ENCODE measurements at regions not wholly inside any gene's neighbourhood (a gene's known extent, or its start where the extent isn't known, plus 50 kb on each side); places are given as distances from the start of the nearest gene placed in this dataset.

- no peaks in the 10 kb centered on the region for H3K36me3 ChIP-seq (replicated peaks; ENCODE audit: insufficient read depth, low read depth)
- no peak overlapping the region for H3K4me2 ChIP-seq
- H4K20me1 ChIP-seq (ENCODE audit: insufficient read depth, poor library complexity, severe bottlenecking) = no peaks in the 10 kb centered on the region
- no peak overlapping the region for H3K4me3 ChIP-seq
- no peaks in the 10 kb centered on the region for H3K27me3 ChIP-seq
- no peak for TF ChIP-seq CTCF (IDR thresholded peaks at IDR 0.05; ENCODE audit: poor library complexity)
- no peak for TF ChIP-seq EZH2phosphoT487 (IDR thresholded peaks at IDR 0.05; ENCODE audit: low read depth, severe bottlenecking, unreplicated experiment)
- TF ChIP-seq EZH2 (IDR thresholded peaks at IDR 0.05; ENCODE audit: borderline replicate concordance) = no peak
- 96% methylated on average over 22 of the region's 22 CpGs for WGBS (ENCODE audit: low lambda C conversion rate, missing lambda C conversion rate)
- no peaks in the 10 kb centered on the region for H3K4me1 ChIP-seq (ENCODE audit: insufficient read depth)
- H2AFZ ChIP-seq = no peak overlapping the region
- H3K79me2 ChIP-seq = no peaks in the 10 kb centered on the region
- no peak overlapping the region for H3K27ac ChIP-seq
- DNase-seq (ENCODE audit: low spot score) = no peak
- no peaks in the 10 kb centered on the region for H3K9me3 ChIP-seq (ENCODE audit: low read depth)
- H3K9me2 ChIP-seq (replicated peaks; ENCODE audit: insufficient read depth) = no peaks in the 10 kb centered on the region
Observed at GRCh38 chr20:24134930-24135329, 146.4 kb upstream of the GGTLC1 start.

GRCh38 chr20:24134284-24134683, 145.7 kb upstream of the GGTLC1 start:
- whole genome bisulfite sequencing (ENCODE audit: low lambda C conversion rate, missing lambda C conversion rate) = 61% methylated on average over 3 of the region's 3 CpGs
- DNase-seq (ENCODE audit: low spot score) = no peak

GRCh38 chr20:24132246-24132645, 143.7 kb upstream of the GGTLC1 start:
- H3K4me1 ChIP-seq (ENCODE audit: insufficient read depth) = no peaks in the 10 kb centered on the region
- no peak for DNase-seq (ENCODE audit: low spot score)
- H3K27me3 ChIP-seq = no peaks in the 10 kb centered on the region
- H4K20me1 ChIP-seq (ENCODE audit: insufficient read depth, poor library complexity, severe bottlenecking) = no peaks in the 10 kb centered on the region
- no peak overlapping the region for H3K4me3 ChIP-seq
- H3K4me2 ChIP-seq = no peak overlapping the region
- peak overlapping the region; percentile 31 for H3K27ac ChIP-seq
- TF ChIP-seq EZH2 (IDR thresholded peaks at IDR 0.05; ENCODE audit: borderline replicate concordance) = no peak
- H3K9me3 ChIP-seq (ENCODE audit: low read depth) = no peaks in the 10 kb centered on the region
- H3K79me2 ChIP-seq = no peaks in the 10 kb centered on the region
- no peaks in the 10 kb centered on the region for H3K9me2 ChIP-seq (replicated peaks; ENCODE audit: insufficient read depth)
- H2AFZ ChIP-seq = no peak overlapping the region
- H3K36me3 ChIP-seq (replicated peaks; ENCODE audit: insufficient read depth, low read depth) = no peaks in the 10 kb centered on the region

More at GRCh38 chr20:24134284-24134683, 145.7 kb upstream of the GGTLC1 start:
- Histone ChIP-seq H3K36me3 (replicated peaks; ENCODE audit: insufficient read depth, low read depth) (no peaks in the 10 kb centered on the region), H3K4me3 (no peak overlapping the region), H3K79me2 (no peaks in the 10 kb centered on the region), H4K20me1 (ENCODE audit: insufficient read depth, poor library complexity, severe bottlenecking) (no peaks in the 10 kb centered on the region), H3K9me3 (ENCODE audit: low read depth) (no peaks in the 10 kb centered on the region), H3K4me1 (ENCODE audit: insufficient read depth) (no peaks in the 10 kb centered on the region), H2AFZ (no peak overlapping the region), H3K9me2 (replicated peaks; ENCODE audit: insufficient read depth) (no peaks in the 10 kb centered on the region), H3K27me3 (no peaks in the 10 kb centered on the region), H3K4me2 (no peak overlapping the region), H3K27ac (no peak overlapping the region)
- TF ChIP-seq EZH2 (IDR thresholded peaks at IDR 0.05; ENCODE audit: borderline replicate concordance) (no peak), CTCF (IDR thresholded peaks at IDR 0.05; ENCODE audit: poor library complexity) (no peak), EZH2phosphoT487 (IDR thresholded peaks at IDR 0.05; ENCODE audit: low read depth, severe bottlenecking, unreplicated experiment) (no peak)

GRCh38 chr20:24131684-24132083, 143.1 kb upstream of the GGTLC1 start:
- Histone ChIP-seq H3K4me3 (no peak overlapping the region), H3K4me1 (ENCODE audit: insufficient read depth) (no peaks in the 10 kb centered on the region), H2AFZ (no peak overlapping the region), H3K27ac (no peak overlapping the region), H4K20me1 (ENCODE audit: insufficient read depth, poor library complexity, severe bottlenecking) (no peaks in the 10 kb centered on the region), H3K79me2 (no peaks in the 10 kb centered on the region), H3K36me3 (replicated peaks; ENCODE audit: insufficient read depth, low read depth) (no peaks in the 10 kb centered on the region), H3K27me3 (no peaks in the 10 kb centered on the region), H3K9me2 (replicated peaks; ENCODE audit: insufficient read depth) (no peaks in the 10 kb centered on the region), H3K4me2 (no peak overlapping the region), H3K9me3 (ENCODE audit: low read depth) (no peaks in the 10 kb centered on the region)
- no peak for DNase-seq (ENCODE audit: low spot score)
- WGBS (ENCODE audit: low lambda C conversion rate, missing lambda C conversion rate) = 83% methylated on average over 1 of the region's 1 CpG
- TF ChIP-seq EZH2phosphoT487 (IDR thresholded peaks at IDR 0.05; ENCODE audit: low read depth, severe bottlenecking, unreplicated experiment) (no peak), CTCF (IDR thresholded peaks at IDR 0.05; ENCODE audit: poor library complexity) (no peak), EZH2 (IDR thresholded peaks at IDR 0.05; ENCODE audit: borderline replicate concordance) (no peak)

Data from hepatocyte (in vitro differentiated cells).